HG03565 (cell line): ENCODE measurements at regions not wholly inside any gene's neighbourhood (a gene's known extent, or its start where the extent isn't known, plus 50 kb on each side); places are given as distances from the start of the nearest gene placed in this dataset.

Experiments
- ATAC-seq: cut with Tn5 transposase; IDR thresholded peaks from one replicate; pipeline ENCODE4 v1.9.1; 2021; ENCODE audit warnings: mild to moderate bottlenecking, moderate library complexity; ENCODE audit not compliant: unreplicated experiment

- no peak for ATAC-seq
Observed at GRCh38 chr1:162970021-162970420, 99.1 kb upstream of the RGS4 start.

GRCh38 chr1:162966613-162967012 is 102.5 kb upstream of the RGS4 start:
- no peak for ATAC-seq

DNA sequence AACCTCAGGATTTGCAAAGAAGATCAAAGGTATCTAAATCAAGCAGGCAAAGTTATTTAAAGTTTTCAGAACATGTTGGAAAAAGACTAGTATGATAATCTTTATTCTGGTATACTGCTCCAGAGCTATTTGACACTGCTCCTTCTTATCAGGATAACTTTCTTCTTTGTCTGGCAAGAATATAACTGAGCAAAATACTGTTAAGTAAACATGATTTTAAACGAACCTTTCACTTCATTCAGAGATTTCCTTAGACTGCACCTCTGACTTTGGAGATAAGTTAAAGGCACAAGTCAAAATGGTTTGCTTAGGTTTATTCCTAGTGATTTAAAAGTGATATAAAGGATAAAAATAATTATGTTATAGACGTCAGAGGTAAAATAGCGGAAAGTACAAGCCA is 103.9 kb upstream of the CCDC190 start:
- ATAC-seq = no peak

DNA sequence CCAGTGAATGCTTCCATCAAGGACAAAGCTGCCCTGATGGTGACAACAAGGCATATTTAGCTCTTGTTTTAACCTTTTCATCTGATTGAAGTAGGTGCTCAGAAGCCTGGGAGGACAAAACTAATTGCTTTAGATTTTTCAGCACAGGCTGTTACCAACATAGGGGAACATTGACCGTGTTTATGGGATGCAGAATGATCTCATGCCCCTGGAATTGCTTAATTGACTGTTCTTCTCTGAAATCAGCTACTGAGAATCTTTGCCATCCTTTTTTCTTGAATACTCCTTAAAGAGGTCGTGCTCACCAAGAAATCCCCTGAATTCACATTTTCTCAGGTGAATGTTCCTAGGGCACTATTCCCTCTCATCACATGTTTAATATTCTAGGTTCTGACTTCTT is 95.9 kb upstream of the CCDC190 start:
- no peak for ATAC-seq

DNA sequence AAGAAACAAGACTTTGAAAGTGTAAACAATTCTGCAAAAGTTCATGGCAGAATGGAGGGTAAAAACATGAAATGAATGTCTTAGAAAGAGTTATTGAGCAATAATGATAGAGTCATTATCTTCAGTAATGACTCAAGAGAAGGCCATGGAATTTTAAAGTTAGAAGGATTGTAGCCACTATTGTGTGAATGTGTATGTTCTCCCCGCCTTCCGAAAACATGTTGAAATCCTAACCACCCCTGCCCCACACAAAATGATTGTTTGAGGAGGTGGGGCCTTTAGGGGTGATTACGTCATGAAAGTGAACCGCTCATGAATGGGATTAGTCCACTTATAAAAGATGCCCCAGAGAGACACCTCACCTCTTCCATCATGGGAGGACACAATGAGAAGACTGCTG is 93.8 kb upstream of the CCDC190 start:
- ATAC-seq = no peak

GRCh38 chr1:162952956-162953355 is 92.0 kb upstream of the CCDC190 start:
- no peak for ATAC-seq

- peak; percentile 94 for ATAC-seq
Observed at GRCh38 chr1:162951553-162952315, 90.8 kb upstream of the CCDC190 start.

DNA sequence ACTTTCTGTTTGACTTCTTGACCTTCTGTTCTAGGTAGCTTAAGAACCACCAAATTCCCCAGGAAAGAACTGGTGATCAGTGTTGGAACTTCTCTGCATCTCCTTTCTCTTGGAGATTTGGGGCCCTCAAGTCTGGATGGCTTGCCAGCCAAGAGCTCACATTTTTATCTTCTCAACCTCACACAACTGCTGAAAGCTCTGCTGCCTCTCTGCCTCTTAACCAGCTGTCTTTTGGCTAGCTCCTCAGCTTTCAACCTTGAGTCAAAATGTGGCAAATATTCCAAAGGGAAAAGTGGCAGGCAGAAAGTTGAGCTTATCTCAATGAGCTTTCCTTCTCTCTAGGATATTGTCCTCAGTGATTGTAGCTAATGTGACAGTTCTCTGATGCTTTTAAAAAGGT is 89.2 kb upstream of the CCDC190 start:
- no peak for ATAC-seq

DNA sequence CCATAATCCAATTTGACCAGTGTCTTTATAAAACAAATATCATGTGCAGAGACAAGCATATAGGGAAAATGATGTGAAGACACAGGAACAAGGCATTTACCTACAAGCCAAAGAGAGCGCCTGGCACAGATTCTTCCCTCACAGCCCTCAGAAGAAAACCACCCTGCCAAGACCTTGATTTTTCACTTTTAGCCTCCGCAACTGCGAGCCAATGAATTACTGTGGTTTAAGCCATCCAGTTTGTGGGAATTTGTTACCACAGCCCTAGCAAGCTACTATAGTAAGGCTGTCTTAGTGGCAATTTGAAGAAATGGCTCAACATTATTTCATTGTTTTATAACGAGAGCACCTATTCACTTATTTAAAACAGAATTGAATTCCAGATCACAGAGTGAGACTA is 85.7 kb upstream of the CCDC190 start:
- no peak for ATAC-seq

- ATAC-seq = no peak
Observed at GRCh38 chr1:162944974-162945674, 84.1 kb upstream of the CCDC190 start.

DNA sequence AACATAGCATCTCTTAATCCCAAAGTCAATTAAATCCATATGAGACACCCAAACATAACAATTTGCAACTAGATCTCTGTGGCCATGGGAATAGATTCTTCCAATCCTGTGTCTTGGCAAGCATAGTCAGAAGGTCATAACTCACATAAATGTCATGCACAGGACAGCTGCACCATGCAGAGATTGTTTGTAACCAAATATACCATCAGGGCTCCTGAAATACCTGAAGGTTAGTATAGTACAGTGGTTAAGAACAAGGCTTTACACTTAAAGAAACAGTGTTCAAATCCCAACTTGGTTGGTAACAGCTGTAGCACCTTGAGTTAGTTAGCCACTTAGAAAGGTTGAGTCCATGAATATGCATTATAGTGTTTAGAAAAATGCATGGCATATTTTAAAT is 82.6 kb upstream of the CCDC190 start:
- no peak for ATAC-seq

GRCh38 chr1:162942916-162943559 is 82.1 kb upstream of the CCDC190 start:
- no peak for ATAC-seq

GRCh38 chr1:162941024-162941423 is 80.0 kb upstream of the CCDC190 start:
- ATAC-seq = no peak

DNA sequence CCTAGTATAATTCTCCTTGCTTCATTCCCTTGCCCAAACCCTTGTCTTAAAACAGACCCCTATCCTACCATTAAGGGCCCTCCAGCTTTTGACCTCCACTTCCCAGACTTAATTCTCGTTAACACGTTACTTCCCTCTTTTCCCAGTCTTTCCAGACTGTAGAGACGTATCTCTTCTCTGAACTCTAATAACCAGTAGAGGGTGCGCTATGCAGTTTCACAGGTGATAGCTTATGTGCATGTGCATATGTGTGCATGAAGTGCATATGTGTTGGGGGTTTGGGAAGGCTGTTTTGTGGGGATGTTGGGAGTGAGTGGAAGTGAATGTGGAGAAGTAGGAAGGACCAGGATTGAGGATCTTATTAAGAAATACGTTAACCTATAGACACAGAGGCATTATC is 78.1 kb upstream of the CCDC190 start:
- ATAC-seq = no peak

DNA sequence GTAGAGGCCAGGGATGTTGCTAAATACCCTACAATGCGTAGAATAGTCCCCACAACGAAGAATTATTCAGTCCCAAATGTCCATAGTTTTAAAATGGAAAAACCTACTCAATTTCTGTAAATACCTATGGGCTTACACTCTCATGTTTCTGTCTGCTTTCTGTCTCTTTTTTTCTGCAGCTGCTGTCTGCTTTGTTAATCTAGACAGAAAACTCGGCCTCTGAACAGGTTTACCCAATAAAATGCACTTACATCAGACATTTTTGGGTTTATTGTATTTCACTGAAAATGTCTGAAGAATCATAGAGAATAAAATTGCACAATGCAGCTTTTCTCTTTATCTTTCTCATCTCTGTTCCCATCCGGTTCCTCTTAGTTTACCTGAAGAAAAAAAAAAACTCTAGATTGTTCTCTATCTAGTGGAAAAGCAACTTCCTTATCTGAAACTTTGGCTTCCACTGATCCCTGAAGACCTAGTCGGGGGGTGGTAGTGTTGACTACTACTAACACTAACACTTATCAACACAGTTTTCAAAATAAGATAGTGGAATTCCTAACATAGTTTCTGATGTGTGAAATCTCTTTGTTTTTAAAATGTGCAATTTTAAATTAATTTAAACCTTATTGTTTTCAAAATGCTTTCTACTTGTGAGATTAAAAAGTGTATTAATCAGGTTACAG is 76.9 kb upstream of the CCDC190 start:
- no peak for ATAC-seq

DNA sequence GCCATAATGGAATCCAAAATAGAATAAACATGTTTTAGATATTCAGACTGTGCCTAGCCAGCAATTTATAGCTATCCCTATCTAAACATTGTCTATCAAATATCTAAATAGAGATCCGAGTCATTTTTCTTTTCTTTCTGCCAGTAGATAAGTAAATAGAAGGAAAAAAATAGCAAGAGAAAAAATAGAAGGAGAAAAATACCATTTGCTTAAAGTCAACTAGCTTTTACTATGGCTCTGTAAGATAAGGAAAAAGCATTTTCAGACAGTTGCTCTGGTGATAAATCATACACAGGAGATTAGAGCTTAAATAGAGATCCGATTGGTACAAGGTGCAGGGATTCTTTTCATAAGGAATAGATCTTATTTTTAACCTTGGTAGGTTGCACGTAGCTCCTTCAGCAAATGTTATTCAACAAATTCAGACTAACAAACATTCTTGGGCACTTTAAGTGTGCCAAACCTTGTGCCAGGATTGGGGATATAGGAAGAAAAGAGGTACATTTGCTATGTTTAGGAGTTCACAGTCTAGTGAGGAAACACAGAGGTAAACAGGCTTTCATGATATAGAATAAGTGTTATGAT is 70.1 kb upstream of the CCDC190 start:
- ATAC-seq = no peak

GRCh38 chr1:162930532-162930931 is 69.6 kb upstream of the CCDC190 start:
- ATAC-seq = no peak

DNA sequence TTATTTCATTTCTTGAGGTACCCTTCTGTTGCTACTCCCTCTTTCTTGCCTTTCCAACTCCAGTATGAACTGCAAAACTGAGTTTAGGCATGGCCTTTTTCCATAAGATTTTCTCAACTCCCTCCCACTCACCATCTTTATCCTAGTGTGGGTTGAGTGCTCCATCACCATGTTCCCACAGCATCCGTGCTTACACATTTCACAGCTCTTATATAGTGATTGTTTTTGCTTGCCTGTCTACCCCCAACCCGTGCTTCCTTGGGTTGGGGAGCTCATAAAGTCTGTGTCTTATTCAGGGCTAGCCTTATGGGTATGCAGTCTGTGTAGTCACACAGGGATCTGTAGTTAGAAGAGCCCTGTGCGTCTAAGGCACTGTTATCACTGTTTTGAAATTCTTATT is 68.2 kb upstream of the CCDC190 start:
- no peak for ATAC-seq

DNA sequence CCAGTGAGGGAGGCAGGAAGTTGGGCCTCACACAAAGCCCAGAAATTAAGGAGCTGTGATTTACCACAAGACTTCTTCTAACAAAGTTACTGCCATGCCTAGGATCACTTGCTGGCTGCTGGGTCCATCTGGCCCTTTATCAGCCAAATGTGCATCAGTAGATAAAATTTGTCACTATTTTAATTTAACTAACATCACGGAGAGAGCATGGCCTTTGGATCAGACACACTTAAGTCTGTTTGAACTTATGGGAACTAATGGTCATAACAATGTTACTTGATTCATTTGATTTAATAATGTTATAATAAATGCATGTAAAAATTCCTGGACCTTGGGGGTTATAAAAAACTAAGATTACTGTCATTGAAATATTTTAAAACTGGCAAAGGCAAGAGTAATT is 67.2 kb upstream of the CCDC190 start:
- no peak for ATAC-seq

DNA sequence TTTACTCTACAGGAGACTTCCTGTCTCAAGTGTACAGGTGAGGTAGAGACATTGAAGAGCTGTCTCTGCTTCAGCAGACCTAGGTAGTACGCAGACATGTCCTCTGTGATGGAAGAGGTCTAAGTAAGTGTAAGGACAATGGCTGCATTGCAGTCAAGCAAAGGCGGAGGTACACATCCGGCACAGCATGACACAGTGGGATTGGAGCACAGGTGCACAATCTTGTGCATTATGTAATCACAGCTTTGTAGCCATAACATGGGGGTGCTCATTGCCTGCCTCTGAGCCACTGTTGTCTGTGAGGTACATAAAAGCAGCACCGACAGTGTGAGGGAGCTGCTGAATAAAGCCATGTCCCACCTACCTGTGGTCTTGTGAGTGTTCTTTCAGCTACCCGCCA is 66.4 kb upstream of the CCDC190 start:
- ATAC-seq = no peak

- no peak for ATAC-seq
Observed at GRCh38 chr1:162926906-162927305, 65.9 kb upstream of the CCDC190 start.
